H1 (cell line): ENCODE measurements at regions not wholly inside any gene's neighbourhood (a gene's known extent, or its start where the extent isn't known, plus 50 kb on each side); places are given as distances from the start of the nearest gene placed in this dataset.

ENCODE experiments used
- ASH2L ChIP-seq: fragments of 200-600, 300-600 bp; sonication (generic); IDR thresholded peaks from one replicate; pipeline ENCODE4 v1.7.1; 2017; ENCODE audit warnings: low read length
- CHD1 ChIP-seq: IDR thresholded peaks from 2 replicates; pipeline ENCODE4 v1.6.1; 2012; ENCODE audit warnings: low read depth, low read length, improper control_type of control experiment
- JUN ChIP-seq: IDR thresholded peaks from 2 replicates; pipeline ENCODE4 v1.6.1; 2011; ENCODE audit warnings: low read depth, mild to moderate bottlenecking, improper control_type of control experiment, low read length
- JUND ChIP-seq: IDR thresholded peaks from 2 replicates; pipeline ENCODE4 v1.6.1; 2011; ENCODE audit warnings: mild to moderate bottlenecking, improper control_type of control experiment, low read length
- MAFK ChIP-seq: IDR thresholded peaks from 2 replicates; pipeline ENCODE4 v1.6.1; 2012; ENCODE audit warnings: low read depth, mild to moderate bottlenecking, improper control_type of control experiment, low read length
- POLR2A ChIP-seq, 2 experiments: IDR thresholded peaks; 1 replicate in 1 of 2; 2 replicates in 1 of 2; pipeline ENCODE4 v1.6.1; 2011; ENCODE audit warnings: low read depth in 2 of 2, low read length in 2 of 2, mild to moderate bottlenecking in 2 of 2; ENCODE audit errors: control extremely low read depth in 1 of 2
- SAP30 ChIP-seq: fragments of 300-600 bp; sonication (generic); IDR thresholded peaks from 2 replicates; pipeline ENCODE4 v1.7.1; 2012; ENCODE audit warnings: low read length, moderate library complexity, mild to moderate bottlenecking, inconsistent platforms; ENCODE audit not compliant: insufficient read depth, insufficient replicate concordance
- SUZ12 ChIP-seq: fragments of 200-600 bp; sonication (generic); IDR thresholded peaks from 2 replicates; pipeline ENCODE4 v1.6.1; 2012; ENCODE audit warnings: mild to moderate bottlenecking, inconsistent platforms, low read length, moderate library complexity, mixed read lengths
- TBP ChIP-seq: IDR thresholded peaks from 2 replicates; pipeline ENCODE4 v1.6.1; 2011; ENCODE audit warnings: low read depth, low read length, improper control_type of control experiment
- YY1 ChIP-seq: IDR thresholded peaks from 2 replicates; pipeline ENCODE4 v1.6.1; 2011; ENCODE audit warnings: low read depth, mild to moderate bottlenecking, low read length
- TF ChIP-seq, protein P1 (sequence below): fragments of 300-600 bp; sonication (generic); IDR thresholded peaks from 2 replicates; pipeline ENCODE4 v1.7.1; 2012; ENCODE audit warnings: low read length, moderate library complexity, mild to moderate bottlenecking, inconsistent platforms; ENCODE audit not compliant: insufficient replicate concordance
- TF ChIP-seq, protein P2 (sequence below): IDR thresholded peaks from 2 replicates; pipeline ENCODE4 v1.6.1; 2012; ENCODE audit warnings: inconsistent platforms

DNA sequence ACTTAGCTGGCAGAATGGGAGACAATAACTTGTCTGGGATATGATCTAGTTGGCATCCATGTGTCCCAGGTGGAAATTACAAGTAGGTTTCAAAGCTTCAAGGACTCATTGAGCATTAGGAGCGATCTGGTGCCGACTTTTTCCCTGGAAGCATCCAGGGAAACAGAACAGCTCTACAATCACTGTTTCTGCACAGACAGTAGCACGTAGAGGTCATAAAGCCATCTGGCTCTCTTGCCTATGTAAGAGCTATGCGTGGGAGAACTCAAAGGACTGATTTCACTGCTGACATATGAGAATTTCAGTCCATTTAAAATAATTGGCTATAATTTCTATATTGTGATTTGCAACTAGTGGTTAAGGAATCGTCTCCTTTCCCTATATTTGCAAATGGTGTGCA lies 791.7 kb downstream of the REEP3 start (continued):
- TF ChIP-seq, protein P1, sequence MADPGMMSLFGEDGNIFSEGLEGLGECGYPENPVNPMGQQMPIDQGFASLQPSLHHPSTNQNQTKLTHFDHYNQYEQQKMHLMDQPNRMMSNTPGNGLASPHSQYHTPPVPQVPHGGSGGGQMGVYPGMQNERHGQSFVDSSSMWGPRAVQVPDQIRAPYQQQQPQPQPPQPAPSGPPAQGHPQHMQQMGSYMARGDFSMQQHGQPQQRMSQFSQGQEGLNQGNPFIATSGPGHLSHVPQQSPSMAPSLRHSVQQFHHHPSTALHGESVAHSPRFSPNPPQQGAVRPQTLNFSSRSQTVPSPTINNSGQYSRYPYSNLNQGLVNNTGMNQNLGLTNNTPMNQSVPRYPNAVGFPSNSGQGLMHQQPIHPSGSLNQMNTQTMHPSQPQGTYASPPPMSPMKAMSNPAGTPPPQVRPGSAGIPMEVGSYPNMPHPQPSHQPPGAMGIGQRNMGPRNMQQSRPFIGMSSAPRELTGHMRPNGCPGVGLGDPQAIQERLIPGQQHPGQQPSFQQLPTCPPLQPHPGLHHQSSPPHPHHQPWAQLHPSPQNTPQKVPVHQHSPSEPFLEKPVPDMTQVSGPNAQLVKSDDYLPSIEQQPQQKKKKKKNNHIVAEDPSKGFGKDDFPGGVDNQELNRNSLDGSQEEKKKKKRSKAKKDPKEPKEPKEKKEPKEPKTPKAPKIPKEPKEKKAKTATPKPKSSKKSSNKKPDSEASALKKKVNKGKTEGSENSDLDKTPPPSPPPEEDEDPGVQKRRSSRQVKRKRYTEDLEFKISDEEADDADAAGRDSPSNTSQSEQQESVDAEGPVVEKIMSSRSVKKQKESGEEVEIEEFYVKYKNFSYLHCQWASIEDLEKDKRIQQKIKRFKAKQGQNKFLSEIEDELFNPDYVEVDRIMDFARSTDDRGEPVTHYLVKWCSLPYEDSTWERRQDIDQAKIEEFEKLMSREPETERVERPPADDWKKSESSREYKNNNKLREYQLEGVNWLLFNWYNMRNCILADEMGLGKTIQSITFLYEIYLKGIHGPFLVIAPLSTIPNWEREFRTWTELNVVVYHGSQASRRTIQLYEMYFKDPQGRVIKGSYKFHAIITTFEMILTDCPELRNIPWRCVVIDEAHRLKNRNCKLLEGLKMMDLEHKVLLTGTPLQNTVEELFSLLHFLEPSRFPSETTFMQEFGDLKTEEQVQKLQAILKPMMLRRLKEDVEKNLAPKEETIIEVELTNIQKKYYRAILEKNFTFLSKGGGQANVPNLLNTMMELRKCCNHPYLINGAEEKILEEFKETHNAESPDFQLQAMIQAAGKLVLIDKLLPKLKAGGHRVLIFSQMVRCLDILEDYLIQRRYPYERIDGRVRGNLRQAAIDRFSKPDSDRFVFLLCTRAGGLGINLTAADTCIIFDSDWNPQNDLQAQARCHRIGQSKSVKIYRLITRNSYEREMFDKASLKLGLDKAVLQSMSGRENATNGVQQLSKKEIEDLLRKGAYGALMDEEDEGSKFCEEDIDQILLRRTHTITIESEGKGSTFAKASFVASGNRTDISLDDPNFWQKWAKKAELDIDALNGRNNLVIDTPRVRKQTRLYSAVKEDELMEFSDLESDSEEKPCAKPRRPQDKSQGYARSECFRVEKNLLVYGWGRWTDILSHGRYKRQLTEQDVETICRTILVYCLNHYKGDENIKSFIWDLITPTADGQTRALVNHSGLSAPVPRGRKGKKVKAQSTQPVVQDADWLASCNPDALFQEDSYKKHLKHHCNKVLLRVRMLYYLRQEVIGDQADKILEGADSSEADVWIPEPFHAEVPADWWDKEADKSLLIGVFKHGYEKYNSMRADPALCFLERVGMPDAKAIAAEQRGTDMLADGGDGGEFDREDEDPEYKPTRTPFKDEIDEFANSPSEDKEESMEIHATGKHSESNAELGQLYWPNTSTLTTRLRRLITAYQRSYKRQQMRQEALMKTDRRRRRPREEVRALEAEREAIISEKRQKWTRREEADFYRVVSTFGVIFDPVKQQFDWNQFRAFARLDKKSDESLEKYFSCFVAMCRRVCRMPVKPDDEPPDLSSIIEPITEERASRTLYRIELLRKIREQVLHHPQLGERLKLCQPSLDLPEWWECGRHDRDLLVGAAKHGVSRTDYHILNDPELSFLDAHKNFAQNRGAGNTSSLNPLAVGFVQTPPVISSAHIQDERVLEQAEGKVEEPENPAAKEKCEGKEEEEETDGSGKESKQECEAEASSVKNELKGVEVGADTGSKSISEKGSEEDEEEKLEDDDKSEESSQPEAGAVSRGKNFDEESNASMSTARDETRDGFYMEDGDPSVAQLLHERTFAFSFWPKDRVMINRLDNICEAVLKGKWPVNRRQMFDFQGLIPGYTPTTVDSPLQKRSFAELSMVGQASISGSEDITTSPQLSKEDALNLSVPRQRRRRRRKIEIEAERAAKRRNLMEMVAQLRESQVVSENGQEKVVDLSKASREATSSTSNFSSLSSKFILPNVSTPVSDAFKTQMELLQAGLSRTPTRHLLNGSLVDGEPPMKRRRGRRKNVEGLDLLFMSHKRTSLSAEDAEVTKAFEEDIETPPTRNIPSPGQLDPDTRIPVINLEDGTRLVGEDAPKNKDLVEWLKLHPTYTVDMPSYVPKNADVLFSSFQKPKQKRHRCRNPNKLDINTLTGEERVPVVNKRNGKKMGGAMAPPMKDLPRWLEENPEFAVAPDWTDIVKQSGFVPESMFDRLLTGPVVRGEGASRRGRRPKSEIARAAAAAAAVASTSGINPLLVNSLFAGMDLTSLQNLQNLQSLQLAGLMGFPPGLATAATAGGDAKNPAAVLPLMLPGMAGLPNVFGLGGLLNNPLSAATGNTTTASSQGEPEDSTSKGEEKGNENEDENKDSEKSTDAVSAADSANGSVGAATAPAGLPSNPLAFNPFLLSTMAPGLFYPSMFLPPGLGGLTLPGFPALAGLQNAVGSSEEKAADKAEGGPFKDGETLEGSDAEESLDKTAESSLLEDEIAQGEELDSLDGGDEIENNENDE = no peak
- no peak for TF ChIP-seq JUN
- no peak for TF ChIP-seq CHD1
- no peak for TF ChIP-seq YY1
- no peak for TF ChIP-seq POLR2A (IDR thresholded peaks at IDR 0.05; ENCODE audit: control extremely low read depth in 1 of 2, low read depth in 2 of 2, low read length in 2 of 2)
- TF ChIP-seq JUND = no peak
- TF ChIP-seq SUZ12 = no peak
- TF ChIP-seq, protein P2, sequence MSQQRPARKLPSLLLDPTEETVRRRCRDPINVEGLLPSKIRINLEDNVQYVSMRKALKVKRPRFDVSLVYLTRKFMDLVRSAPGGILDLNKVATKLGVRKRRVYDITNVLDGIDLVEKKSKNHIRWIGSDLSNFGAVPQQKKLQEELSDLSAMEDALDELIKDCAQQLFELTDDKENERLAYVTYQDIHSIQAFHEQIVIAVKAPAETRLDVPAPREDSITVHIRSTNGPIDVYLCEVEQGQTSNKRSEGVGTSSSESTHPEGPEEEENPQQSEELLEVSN = no peak
- TF ChIP-seq SAP30 = no peak
- TF ChIP-seq MAFK = no peak
- no peak for TF ChIP-seq TBP
- no peak for TF ChIP-seq ASH2L
